GM21825 (cell line): ENCODE measurements at regions not wholly inside any gene's neighbourhood (a gene's known extent, or its start where the extent isn't known, plus 50 kb on each side); places are given as distances from the start of the nearest gene placed in this dataset.

Experiments used
- ATAC-seq: cut with Tn5 transposase; IDR thresholded peaks from one replicate; pipeline ENCODE4 v1.9.1; 2021; ENCODE audit warnings: mild to moderate bottlenecking, moderate library complexity; ENCODE audit not compliant: unreplicated experiment

GRCh38 chr18:76133873-76134272 is 361.2 kb downstream of the ZNF516 start:
- no peak for ATAC-seq

GRCh38 chr18:76131738-76132137 is 363.3 kb downstream of the ZNF516 start:
- no peak for ATAC-seq

DNA sequence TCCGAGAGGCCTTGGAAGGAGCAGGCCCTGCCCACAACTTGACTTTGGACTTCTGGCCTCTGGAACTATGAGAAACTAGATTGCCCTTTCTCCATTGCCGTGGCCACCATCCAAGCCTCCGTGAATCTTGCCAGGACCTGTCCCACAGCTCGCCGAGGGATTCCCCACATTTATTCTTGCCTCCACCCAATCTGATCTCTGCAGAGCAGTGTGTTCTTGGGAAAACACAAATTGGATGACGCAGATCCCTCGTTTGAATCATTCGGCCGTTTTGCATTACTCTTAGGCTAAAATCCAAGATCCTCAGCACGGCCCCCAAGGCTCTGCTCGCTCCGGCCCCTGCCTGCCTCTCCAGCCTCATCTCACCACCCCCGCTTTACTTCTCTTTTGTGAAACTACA is 364.2 kb downstream of the ZNF516 start:
- ATAC-seq = no peak

GRCh38 chr18:76126327-76126726 is 368.7 kb downstream of the ZNF516 start:
- ATAC-seq = no peak

DNA sequence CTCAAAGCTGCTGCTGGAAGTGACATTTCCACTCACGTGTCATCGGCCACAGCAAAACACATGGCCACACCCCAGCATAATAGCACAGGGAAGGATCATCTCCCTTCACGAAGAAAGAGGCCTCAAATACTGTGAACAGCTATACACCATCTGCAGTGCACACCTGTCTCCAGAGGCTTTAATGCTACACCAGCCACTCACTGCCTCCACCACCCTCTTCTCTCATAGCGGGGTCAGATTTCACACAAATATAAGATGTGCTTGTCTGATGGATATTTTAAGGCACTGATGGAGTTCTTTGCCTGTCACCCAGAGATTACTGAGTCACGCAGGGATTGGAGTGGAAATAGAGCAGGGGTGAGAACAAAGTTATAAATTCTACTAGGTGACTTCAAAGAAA is 374.0 kb downstream of the ZNF516 start:
- no peak for ATAC-seq

DNA sequence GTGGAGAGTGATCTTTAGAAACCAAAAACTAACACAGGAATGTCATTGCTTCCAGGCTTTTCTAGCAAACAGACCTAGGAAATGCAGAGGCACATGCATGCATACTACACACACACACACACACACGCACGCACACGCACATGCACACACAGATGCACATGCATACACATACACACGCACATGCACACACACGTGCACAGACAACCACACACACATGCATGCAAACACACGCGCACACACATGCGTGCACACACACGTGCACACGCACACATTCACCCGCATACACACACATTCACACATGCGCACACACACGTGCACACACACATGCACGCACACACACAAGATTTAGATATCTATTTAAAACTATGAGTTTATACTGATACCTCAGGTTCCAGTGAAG is 379.5 kb downstream of the ZNF516 start:
- no peak for ATAC-seq

DNA sequence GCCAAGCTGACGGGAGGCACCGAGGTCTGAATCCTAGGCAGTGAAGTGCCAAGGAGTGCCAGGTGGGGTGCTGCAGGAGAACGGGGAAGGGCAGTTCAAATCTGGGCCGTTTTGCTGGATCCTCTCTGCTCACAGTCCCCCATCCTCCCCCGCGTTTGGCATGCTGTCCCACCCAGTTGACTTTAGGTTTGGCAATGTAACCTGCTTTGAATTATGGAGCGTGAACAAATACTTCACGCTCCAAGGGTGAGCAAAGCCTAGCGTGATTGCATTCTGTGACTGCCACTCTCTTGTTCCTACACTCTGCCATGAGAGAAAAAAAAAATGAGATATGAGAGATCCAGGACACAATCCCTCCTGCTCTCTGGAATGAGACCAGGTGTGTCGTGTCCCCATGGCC is 381.9 kb downstream of the ZNF516 start:
- no peak for ATAC-seq

- ATAC-seq = no peak
Measured at GRCh38 chr18:76102626-76103025, 392.4 kb downstream of the ZNF516 start.

GRCh38 chr18:76102156-76102555 is 392.9 kb downstream of the ZNF516 start:
- no peak for ATAC-seq

GRCh38 chr18:76099931-76100457 is 395.0 kb downstream of the ZNF516 start:
- no peak for ATAC-seq

DNA sequence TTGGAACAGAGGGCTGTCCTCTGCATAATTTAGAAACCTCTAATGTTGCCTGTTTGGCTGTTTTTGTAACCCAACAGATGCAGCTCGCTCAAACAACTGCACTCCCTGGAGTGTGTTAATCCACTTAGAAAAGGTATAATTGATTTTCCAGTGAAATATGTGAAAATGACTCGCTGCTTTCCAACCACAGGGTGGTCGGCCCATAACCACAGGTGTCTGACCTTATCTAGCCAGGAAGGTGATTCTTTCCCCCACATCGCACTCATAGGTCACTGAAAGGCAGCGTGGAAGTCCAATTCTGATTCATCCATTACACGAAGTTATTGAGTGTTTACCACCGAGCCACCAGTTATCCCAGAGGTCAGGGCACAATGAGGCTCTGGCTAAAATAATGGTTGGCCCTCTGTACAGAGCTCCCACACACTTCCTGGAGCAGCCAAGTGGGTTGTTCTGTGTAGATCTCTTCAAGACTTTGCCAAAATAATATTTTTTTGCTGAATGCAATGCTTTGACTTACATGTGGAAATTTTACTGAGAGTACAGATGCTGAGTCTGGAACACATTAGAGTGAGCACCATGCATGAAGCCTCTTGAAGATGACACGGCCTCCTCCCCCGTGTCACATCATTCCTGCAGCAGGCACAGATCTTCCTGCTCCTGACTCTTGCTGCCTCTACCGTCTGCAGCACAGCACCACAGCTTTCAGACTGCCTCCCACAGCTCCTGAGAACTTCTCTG is 396.2 kb downstream of the ZNF516 start:
- ATAC-seq = no peak

DNA sequence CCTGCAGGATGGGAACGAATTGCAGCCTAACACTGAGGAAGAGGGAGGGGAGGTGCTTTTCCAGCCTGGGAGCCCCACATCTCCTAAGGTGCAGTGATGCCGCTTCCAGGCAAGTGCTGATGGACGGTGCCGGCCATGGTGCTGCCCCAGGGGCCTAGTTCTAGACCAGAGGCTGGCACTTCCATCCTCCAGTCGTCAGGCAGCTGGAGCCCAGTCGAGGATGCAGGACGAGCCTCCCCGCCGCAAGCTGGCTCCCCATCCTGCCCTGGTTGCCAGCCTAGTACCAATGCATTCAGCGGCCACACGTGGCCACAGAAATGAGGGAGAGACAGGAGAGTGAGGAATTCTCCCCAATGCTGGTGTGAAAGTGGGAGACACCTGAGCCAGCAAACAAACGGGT is 413.5 kb downstream of the ZNF516 start:
- no peak for ATAC-seq

- no peak for ATAC-seq
Measured at GRCh38 chr18:76080430-76080829, 414.6 kb downstream of the ZNF516 start.

DNA sequence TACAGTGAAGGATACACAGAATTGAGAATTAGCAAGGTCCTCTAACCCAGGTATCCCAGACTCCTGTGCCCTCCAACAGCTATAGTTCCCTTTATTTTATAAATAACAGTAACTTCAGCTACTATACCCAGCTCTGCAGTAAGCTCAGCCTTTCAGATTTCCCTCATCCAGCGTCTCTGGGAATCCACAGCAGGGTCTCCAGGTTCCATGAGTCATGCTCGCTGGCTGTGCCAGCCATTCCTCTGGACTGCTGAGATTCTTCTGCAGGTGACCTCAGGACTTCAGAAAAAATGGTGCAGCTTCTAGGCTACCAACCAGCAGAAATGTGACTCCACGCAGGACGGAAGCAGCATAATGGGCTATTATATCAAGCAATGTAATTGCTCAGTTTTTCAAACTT is 419.3 kb downstream of the ZNF516 start:
- no peak for ATAC-seq

DNA sequence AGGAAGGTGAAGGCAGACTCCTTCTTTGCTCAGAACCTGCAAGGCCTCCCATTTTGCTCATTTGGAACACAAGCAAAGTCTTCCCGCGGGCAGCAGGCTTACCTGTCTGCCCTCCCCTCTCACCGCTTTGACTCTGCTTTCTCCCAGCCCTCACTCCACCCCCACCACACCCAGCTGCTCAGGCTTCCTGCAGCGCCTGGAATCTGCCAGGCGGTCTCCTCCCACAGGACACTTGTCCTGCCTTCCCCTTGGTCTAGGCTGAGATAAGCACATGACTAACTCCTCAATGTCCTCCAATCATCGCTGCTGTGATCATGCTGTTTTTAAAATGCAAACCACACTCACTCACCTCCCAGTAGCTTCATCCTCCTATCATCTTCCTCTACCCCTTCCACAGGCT is 430.0 kb downstream of the ZNF516 start:
- ATAC-seq = no peak

GRCh38 chr18:76058146-76058545 is 436.9 kb downstream of the ZNF516 start:
- no peak for ATAC-seq

- ATAC-seq = no peak
Measured at GRCh38 chr18:76057386-76057785, 437.7 kb downstream of the ZNF516 start.

DNA sequence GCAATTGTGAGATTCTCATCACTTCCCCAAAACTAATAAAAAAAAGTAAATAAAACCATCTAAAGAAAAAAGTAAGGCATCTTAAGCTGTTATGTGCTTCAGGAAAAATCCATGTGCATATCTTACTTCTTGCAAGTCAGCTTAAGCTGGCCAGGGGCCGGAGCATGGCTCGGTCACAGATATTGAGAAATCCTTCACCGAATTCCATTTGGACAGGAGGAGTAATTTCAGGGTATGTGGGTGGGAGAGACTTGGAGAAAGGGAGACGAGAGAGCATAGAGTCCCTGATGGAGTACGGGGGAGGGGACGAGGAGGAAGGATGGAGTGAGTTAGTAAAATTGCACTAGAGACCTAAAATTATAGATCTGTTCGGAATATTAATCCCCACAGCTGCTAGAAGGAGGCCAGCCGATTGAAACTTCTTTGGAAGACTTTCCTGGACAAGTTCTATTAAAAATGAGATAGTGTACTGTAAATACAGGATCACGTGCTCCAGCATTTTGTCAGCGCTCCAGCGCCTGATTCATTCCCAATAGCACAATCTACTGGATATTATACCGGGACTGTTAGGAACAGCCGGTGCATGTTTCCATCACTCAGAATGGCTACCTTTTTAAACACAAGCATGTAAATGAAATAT is 438.5 kb downstream of the ZNF516 start:
- no peak for ATAC-seq

DNA sequence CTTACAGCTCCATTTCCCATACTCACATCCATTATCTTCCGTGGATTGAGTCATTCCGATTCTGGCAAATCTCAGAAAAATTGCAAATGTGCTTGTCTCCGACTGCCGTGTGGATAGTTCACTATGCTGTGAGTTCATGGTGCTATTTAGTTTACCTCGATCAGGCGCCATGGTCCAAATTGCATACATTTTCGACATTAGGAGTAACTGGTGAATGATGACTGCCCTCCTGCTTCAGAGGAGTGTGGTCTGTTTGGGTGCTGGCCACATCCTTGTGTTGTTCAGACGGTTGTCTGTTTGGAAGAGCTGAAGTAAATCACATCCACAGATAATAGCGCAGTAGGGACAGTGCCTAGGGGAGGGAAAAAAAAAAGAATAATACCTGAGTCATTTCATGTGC is 439.5 kb downstream of the ZNF516 start:
- no peak for ATAC-seq

DNA sequence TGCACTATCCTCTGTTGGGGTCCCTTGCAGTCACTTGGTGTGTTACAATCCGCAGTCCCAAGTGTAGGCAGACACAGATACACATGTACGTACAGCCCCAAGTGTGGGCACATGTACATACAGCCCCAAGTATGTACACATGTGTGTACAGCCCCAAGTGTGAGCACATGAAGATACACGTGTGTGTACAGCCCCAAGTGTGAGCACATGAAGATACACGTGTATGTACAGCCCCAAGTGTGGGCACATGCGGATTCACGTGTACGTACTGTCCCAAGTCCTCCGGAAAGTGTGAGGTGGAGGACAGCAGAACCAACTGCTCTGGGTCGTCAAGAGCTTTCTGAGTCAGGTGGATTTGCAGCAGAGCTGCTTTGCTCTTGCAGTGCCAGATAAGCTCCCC is 440.0 kb downstream of the ZNF516 start:
- ATAC-seq = no peak

GRCh38 chr18:76054156-76054555 is 440.9 kb downstream of the ZNF516 start:
- no peak for ATAC-seq

DNA sequence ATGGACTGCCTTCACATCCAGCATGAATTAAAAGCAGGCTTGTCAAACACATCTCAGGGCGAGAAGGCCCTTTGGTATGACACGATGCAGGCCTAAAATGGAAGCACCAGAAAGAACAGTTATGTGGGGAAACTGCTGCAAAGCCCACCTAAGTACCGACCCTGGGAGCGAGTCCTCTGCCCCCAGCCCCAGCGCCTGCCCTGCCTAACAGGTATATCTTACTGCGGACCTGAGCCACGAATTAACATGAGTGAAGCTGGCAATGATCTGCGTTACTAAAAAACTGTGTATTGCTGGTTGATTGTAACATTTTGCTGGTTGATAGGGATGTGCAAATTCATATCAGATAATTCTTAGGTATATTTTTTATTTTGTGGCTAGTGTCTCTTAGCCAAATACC is 441.5 kb downstream of the ZNF516 start:
- ATAC-seq = no peak

DNA sequence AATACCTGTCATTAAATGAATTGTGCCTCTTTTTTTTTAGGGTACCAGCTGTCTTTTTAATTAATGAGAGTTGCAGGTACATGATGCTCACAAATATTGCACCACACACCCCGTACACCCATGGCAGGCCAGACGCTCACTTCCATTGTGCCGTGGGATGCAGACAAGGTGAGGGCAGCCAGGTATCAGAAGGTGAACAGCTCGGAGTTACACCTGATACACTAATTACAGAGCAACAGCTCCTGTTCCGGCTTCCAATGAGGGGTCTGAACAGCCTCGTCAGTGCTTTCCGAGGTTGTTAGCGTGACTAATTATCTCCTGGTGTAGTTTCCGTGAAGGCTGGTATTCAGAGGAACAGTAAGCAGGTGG is 442.8 kb downstream of the ZNF516 start:
- ATAC-seq = no peak
